Prostate gland (tissue), 2 donors: ENCODE measurements at regions not wholly inside any gene's neighbourhood (a gene's known extent, or its start where the extent isn't known, plus 50 kb on each side); places are given as distances from the start of the nearest gene placed in this dataset.
A peak's percentile ranks its signal among the peaks of the same experiment; 100 is the strongest.
"Not testable (repeated sequence)": the region's sequence is repeated elsewhere in the genome, so short reads cannot be mapped to it uniquely, and the experiment has no call there.

Experiments
- DNase-seq: peaks from one replicate; pipeline ENCODE4 v3.0.0-alpha.2; 2019; ENCODE audit warnings: low spot score
- H3K27ac ChIP-seq, 2 donors: fragments of 200-600 bp; sonication (generic); 2 replicates each; pipeline ENCODE4 v1.5.1; 2017 to 2019
- H3K27me3 ChIP-seq: fragments of 200-600 bp; sonication (generic); replicated peaks from 2 replicates; pipeline ENCODE4 v1.5.1; 2019; ENCODE audit not compliant: insufficient read depth
- H3K36me3 ChIP-seq, 2 donors: fragments of 200-600 bp; sonication (generic); 1 replicate in 1 of 2; 2 replicates in 1 of 2; pipeline versions ENCODE4 v1.5.1 to v1.8.1; 2017 to 2019
- H3K4me1 ChIP-seq: fragments of 200-600 bp; sonication (generic); replicated peaks from 2 replicates; pipeline ENCODE4 v1.5.1; 2019
- H3K4me3 ChIP-seq, 2 donors: fragments of 200-600 bp; sonication (generic); 2 replicates each; pipeline ENCODE4 v1.5.1; 2017 to 2019
- H3K9me3 ChIP-seq: fragments of 200-600 bp; sonication (generic); 2 replicates; pipeline ENCODE4 v1.5.1; 2017
- POLR2A ChIP-seq: fragments of 450-650 bp; IDR thresholded peaks from one replicate; pipeline ENCODE4 v1.6.1; 2016; ENCODE audit warnings: antibody characterized with exemption, mild to moderate bottlenecking
- POLR2AphosphoS5 ChIP-seq: sonication (generic); formaldehyde crosslinking; IDR thresholded peaks from one replicate; pipeline ENCODE4 v1.6.1; 2017; ENCODE audit warnings: antibody characterized with exemption
- WGBS: methylation state at CpG from one replicate; pipeline ENCODE4 v1.1.5; 2018; 5-methylcytosine and 5-hydroxymethylcytosine counted together
- intact Hi-C: fragments of 100-400 bp; cut with DNase I; formaldehyde crosslinking; loops from one replicate; pipeline ENCODE4 v1.14.2; 2022
- TF ChIP-seq, protein P1 (sequence below), 4 experiments: fragments of 200-600 bp in 2 of 4; fragments of 450-650 bp in 2 of 4; sonication (generic) in 2 of 4; IDR thresholded peaks; 1 replicate in 3 of 4; 2 replicates in 1 of 4; pipeline ENCODE4 v1.5.1; 2016 to 2019; ENCODE audit warnings: antibody characterized with exemption in 4 of 4, mild to moderate bottlenecking in 2 of 4, moderate library complexity in 2 of 4

DNA sequence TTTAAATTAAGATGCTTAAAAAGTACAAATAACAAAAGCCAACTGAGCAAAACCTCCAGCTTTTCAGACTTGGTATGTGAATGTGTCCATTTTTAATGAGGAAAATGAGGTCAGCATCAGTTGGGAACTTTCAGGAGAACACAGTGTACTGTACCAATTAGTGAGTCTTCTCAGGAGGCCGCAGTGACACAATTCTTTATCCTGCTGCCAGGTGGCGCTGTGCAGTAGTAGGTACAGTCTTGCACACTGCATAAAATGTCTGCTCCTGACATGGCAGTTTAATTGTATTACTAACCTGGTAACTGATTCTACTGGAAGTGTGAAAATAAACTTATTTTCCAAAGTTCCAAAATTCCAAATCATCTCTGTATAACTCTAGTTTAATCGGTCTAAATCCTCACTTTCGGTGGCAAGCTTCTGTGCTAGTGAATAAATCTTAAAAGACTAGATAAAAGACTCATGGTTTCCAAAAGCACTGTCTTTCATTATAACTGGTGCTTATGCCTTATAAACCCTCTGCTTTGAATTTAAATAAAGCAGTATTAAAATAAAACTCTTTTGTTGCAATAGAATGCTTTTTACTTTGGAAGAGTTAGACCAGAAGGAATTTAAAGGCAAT is 214.8 kb upstream of the MMS22L start:
- Histone ChIP-seq H3K4me1 (no peaks in the 10 kb centered on the region), H3K4me3 (no peak overlapping the region), H3K9me3 (no peaks in the 10 kb centered on the region), H3K36me3 (no peaks in the 10 kb centered on the region), H3K27ac (no peak overlapping the region), H3K27me3 (no peaks in the 10 kb centered on the region)
- no peak for TF ChIP-seq POLR2A
- TF ChIP-seq, protein P1, sequence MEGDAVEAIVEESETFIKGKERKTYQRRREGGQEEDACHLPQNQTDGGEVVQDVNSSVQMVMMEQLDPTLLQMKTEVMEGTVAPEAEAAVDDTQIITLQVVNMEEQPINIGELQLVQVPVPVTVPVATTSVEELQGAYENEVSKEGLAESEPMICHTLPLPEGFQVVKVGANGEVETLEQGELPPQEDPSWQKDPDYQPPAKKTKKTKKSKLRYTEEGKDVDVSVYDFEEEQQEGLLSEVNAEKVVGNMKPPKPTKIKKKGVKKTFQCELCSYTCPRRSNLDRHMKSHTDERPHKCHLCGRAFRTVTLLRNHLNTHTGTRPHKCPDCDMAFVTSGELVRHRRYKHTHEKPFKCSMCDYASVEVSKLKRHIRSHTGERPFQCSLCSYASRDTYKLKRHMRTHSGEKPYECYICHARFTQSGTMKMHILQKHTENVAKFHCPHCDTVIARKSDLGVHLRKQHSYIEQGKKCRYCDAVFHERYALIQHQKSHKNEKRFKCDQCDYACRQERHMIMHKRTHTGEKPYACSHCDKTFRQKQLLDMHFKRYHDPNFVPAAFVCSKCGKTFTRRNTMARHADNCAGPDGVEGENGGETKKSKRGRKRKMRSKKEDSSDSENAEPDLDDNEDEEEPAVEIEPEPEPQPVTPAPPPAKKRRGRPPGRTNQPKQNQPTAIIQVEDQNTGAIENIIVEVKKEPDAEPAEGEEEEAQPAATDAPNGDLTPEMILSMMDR (IDR thresholded peaks at IDR 0.05), result peak in 3 of 4 experiments; percentile 57 to 68 (median 60)
- no peak for TF ChIP-seq POLR2AphosphoS5
- 22% methylated on average over 4 of the region's 4 CpGs for WGBS
- intact Hi-C loops, result loop anchor here (10.0 kb wide), 1 partner anchor 1617 kb away; no protein-coding TSS in a partner anchor
- peak; percentile 56 for DNase-seq

DNA sequence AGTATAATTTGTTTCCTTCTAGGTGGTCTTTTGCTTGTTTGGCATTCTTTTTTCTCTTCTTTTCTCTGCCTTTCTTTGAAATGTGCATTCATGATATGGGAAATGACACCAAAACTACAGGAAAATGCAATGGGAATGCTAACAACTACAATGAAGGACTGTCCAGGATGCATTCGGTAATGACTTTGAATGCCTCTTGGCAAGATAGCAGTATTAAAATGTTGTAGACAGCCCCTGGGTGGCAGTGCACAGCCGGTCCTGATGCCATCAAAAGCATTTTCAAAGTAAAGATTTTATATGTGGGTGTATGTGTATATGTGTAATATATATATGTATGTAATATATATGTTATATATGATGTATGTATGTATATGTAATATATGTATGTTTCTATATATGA is 218.8 kb upstream of the MMS22L start:
- WGBS, result 26% methylated on average over 2 of the region's 2 CpGs
- no peak for TF ChIP-seq POLR2AphosphoS5
- H3K4me3 ChIP-seq, result no peak overlapping the region
- H3K36me3 ChIP-seq, result no peaks in the 10 kb centered on the region
- no peaks in the 10 kb centered on the region for H3K9me3 ChIP-seq
- DNase-seq, result no peak
- no peaks in the 10 kb centered on the region for H3K4me1 ChIP-seq
- intact Hi-C loops, result no loop called here
- H3K27ac ChIP-seq, result no peak overlapping the region
- no peaks in the 10 kb centered on the region for H3K27me3 ChIP-seq

DNA sequence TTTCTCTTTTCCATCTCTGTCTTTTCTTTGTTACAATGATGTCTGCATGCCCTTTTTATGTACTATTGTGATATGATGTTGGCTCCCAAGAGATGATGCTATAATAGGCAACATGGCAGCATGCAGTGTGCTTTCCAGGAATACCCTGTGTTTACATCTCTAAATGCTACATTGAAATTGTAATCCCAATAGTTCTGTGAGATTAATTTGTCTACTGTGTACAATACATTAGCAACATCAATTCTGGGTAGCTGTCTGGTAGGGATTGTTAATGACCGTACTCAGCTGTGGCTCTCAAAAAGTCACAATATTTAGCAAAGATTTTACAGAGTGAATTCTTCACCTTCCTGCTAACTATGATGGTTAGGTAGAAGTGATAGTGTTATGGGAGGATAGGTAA is 225.6 kb upstream of the MMS22L start:
- Histone ChIP-seq H3K27ac (no peak overlapping the region), H3K36me3 (no peaks in the 10 kb centered on the region), H3K27me3 (no peaks in the 10 kb centered on the region), H3K4me1 (no peaks in the 10 kb centered on the region), H3K9me3 (no peaks in the 10 kb centered on the region), H3K4me3 (no peak overlapping the region)
- intact Hi-C loops, result no loop called here
- no peak for DNase-seq
- WGBS, result 100% methylated on average over 1 of the region's 1 CpG
- no peak for TF ChIP-seq POLR2AphosphoS5
- TF ChIP-seq, protein P1 (IDR thresholded peaks at IDR 0.05), result no peak
- no peak for TF ChIP-seq POLR2A

DNA sequence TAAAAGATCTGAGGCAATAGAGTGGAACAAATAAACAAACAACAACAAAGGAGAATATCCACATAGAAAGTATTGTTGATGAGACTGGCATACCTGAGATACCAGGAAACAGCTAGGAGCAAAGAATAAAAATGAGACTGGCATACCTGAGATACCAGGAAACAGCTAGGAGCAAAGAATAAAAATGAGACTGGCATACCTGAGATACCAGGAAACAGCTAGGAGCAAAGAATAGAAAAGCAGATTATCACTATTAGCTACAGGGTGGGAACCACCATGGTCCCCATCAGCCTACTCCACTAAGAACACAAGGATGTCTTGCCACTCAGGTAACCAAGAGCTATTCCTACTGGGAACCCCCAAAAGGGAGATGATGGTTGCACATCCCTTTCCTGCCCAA is 230.2 kb upstream of the MMS22L start:
- DNase-seq, H3K27ac ChIP-seq, H3K9me3 ChIP-seq, H3K36me3 ChIP-seq, H3K4me1 ChIP-seq, intact Hi-C loops, H3K27me3 ChIP-seq, H3K4me3 ChIP-seq: not testable (repeated sequence)

DNA sequence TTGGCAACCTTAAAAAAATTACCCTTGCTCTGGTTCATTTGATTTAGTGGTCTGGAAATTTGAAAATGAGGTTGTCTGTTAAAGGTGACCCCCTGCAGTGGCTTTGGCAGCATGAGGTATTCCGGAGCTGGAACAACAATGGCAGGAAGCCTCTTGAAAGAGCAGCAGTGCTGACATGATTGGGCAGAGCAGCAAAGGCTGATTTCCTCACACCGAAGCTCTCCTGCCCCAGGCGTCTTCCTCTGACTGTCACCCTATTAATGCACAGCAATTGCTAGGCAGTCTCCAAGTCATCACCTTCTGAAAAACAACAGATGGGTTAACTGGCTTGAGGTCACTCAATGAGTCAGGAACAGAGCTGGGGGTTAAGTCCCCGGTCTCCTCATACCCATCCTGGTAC is 241.8 kb upstream of the MMS22L start:
- no peaks in the 10 kb centered on the region for H3K36me3 ChIP-seq
- no peak overlapping the region for H3K4me3 ChIP-seq
- H3K4me1 ChIP-seq, result no peaks in the 10 kb centered on the region
- intact Hi-C loops, result no loop called here
- WGBS, result 31% methylated on average over 4 of the region's 4 CpGs
- no peaks in the 10 kb centered on the region for H3K9me3 ChIP-seq
- no peaks in the 10 kb centered on the region for H3K27me3 ChIP-seq
- TF ChIP-seq POLR2AphosphoS5, result no peak
- no peak for TF ChIP-seq POLR2A
- TF ChIP-seq, protein P1 (IDR thresholded peaks at IDR 0.05), result no peak
- H3K27ac ChIP-seq, result no peak overlapping the region
- DNase-seq, result no peak

DNA sequence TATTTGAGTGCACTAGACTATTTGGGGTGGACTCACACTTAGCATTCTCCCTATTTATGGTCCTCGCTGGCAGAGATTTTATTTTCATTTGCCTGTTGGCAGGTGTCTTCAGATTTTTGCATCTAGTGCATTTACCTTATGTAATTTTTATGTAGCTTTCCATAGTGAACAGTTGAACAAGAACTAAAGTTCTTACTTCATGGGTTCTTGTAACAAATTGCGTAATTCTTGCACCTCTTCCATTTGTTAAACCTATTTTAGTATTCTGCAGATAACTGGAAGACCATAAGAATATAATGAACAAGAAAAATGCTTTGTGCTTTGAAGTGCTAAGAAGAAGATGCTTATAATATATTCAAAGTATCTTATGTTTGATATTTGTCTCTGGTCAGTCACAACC is 252.8 kb upstream of the MMS22L start:
- no peak for DNase-seq
- Histone ChIP-seq H3K36me3 (no peaks in the 10 kb centered on the region), H3K4me1 (no peaks in the 10 kb centered on the region), H3K27me3 (no peaks in the 10 kb centered on the region), H3K9me3 (no peaks in the 10 kb centered on the region), H3K4me3 (no peak overlapping the region), H3K27ac (no peak overlapping the region)
- 85% methylated on average over 2 of the region's 2 CpGs for WGBS
- intact Hi-C loops, result no loop called here
- TF ChIP-seq, protein P1 (IDR thresholded peaks at IDR 0.05), result no peak
- TF ChIP-seq POLR2A (no peak), POLR2AphosphoS5 (no peak)
